ENCODE measurements at regions not wholly inside any gene's neighbourhood (a gene's known extent, or its start where the extent isn't known, plus 50 kb on each side); places are given as distances from the start of the nearest gene placed in this dataset.

DNA sequence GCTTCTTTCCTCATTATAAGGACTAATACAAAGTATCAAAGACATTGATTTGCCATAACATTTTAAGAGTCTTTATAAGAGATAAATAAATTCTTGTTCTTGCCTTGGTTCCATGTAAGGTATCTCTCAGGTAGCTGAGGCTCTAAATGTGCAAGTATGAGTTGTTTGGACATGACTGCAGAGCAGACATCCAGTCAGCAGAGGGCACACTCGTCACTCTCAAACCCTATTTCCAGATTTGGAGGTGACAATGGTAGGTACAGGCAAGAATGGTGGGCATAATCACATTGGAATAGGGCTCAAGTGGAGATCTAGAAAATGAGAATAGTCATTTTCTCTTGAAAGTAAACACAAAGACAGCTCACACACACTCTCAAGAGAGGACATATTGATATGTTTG, 133.3 kb upstream of the ZIC3 start:
- TF ChIP-seq, protein P1, sequence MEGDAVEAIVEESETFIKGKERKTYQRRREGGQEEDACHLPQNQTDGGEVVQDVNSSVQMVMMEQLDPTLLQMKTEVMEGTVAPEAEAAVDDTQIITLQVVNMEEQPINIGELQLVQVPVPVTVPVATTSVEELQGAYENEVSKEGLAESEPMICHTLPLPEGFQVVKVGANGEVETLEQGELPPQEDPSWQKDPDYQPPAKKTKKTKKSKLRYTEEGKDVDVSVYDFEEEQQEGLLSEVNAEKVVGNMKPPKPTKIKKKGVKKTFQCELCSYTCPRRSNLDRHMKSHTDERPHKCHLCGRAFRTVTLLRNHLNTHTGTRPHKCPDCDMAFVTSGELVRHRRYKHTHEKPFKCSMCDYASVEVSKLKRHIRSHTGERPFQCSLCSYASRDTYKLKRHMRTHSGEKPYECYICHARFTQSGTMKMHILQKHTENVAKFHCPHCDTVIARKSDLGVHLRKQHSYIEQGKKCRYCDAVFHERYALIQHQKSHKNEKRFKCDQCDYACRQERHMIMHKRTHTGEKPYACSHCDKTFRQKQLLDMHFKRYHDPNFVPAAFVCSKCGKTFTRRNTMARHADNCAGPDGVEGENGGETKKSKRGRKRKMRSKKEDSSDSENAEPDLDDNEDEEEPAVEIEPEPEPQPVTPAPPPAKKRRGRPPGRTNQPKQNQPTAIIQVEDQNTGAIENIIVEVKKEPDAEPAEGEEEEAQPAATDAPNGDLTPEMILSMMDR (IDR thresholded peaks at IDR 0.05), result peak; percentile 69
- TF ChIP-seq, protein P2, sequence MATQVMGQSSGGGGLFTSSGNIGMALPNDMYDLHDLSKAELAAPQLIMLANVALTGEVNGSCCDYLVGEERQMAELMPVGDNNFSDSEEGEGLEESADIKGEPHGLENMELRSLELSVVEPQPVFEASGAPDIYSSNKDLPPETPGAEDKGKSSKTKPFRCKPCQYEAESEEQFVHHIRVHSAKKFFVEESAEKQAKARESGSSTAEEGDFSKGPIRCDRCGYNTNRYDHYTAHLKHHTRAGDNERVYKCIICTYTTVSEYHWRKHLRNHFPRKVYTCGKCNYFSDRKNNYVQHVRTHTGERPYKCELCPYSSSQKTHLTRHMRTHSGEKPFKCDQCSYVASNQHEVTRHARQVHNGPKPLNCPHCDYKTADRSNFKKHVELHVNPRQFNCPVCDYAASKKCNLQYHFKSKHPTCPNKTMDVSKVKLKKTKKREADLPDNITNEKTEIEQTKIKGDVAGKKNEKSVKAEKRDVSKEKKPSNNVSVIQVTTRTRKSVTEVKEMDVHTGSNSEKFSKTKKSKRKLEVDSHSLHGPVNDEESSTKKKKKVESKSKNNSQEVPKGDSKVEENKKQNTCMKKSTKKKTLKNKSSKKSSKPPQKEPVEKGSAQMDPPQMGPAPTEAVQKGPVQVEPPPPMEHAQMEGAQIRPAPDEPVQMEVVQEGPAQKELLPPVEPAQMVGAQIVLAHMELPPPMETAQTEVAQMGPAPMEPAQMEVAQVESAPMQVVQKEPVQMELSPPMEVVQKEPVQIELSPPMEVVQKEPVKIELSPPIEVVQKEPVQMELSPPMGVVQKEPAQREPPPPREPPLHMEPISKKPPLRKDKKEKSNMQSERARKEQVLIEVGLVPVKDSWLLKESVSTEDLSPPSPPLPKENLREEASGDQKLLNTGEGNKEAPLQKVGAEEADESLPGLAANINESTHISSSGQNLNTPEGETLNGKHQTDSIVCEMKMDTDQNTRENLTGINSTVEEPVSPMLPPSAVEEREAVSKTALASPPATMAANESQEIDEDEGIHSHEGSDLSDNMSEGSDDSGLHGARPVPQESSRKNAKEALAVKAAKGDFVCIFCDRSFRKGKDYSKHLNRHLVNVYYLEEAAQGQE (IDR thresholded peaks at IDR 0.05; ENCODE audit: insufficient read depth in 1 of 2, low read depth in 2 of 2, low read length in 1 of 2), result no peak
- TF ChIP-seq POLR2AphosphoS5 (IDR thresholded peaks at IDR 0.05; ENCODE audit: low read depth, low read length), result no peak
- TF ChIP-seq TCF7L2 (IDR thresholded peaks at IDR 0.05; ENCODE audit: low read depth, low read length), result no peak
